Muscle layer of colon (tissue), 2 donors: ENCODE measurements at regions not wholly inside any gene's neighbourhood (a gene's known extent, or its start where the extent isn't known, plus 50 kb on each side); places are given as distances from the start of the nearest gene placed in this dataset.

ENCODE experiments used
- H3K27ac ChIP-seq: one replicate; pipeline ENCODE4 v1.7.0; 2013; ENCODE audit warnings: low read depth, mild to moderate bottlenecking, low read length, moderate library complexity
- H3K27me3 ChIP-seq, 2 donors: one replicate each; pipeline ENCODE4 v1.7.0; 2013; ENCODE audit warnings: low read length in 2 of 2, mild to moderate bottlenecking in 2 of 2; ENCODE audit not compliant: insufficient read depth in 2 of 2, control insufficient read depth in 1 of 2
- H3K36me3 ChIP-seq: one replicate; pipeline ENCODE4 v1.7.0; 2013; ENCODE audit warnings: mild to moderate bottlenecking, low read length; ENCODE audit not compliant: insufficient read depth
- H3K4me1 ChIP-seq: one replicate; pipeline ENCODE4 v1.7.0; 2013; ENCODE audit warnings: mild to moderate bottlenecking, low read length; ENCODE audit not compliant: insufficient read depth
- H3K4me3 ChIP-seq, 2 donors: one replicate each; pipeline ENCODE4 v1.7.0; 2013; ENCODE audit warnings: low read length in 2 of 2, low read depth in 1 of 2, mild to moderate bottlenecking in 1 of 2, moderate library complexity in 1 of 2
- H3K9ac ChIP-seq: one replicate; pipeline ENCODE4 v1.7.0; 2013; ENCODE audit warnings: low read length
- H3K9me3 ChIP-seq: one replicate; pipeline ENCODE4 v1.7.0; 2013; ENCODE audit warnings: mild to moderate bottlenecking, low read length
- donor health status: abdominal sarcoma.
- donor health status: Adenocarcinoma of cecum.

DNA sequence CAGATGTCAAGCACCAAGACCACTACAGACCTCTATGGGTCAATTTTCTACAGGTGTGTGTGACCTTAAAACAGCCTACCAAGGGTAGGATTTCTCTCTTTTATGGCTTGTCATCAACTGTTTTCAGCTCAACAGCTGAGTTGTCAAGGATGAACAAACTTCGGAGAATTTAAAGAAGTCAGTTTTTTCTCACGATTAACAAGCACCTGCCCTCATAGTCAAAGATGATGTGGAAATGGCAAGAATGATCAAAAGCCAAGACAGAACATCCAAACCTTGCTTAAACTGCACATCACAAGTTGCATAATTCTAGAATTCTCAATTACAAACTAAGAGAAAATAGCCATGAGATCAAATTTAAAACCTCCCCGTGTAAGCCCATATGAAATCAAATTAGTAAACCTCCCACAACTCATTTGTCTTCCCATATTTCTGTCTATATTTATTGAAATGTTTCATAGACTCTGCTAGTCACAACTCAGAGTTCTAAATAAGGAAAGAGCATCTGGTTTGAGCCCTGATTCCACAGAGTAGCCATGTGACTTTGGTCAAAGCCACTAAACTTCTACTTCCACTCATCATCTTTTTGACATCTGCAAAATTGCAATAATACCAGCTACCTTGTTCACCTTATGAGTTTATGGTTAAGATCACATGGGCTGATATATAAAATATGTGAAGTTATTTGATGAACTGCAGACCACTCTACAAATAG is 521.5 kb upstream of the HTR2A start:
- no peak overlapping the region for H3K27ac ChIP-seq
- no peak overlapping the region for H3K9ac ChIP-seq
- no peaks in the 10 kb centered on the region for H3K27me3 ChIP-seq
- H3K9me3 ChIP-seq = no peaks in the 10 kb centered on the region
- no peaks in the 10 kb centered on the region for H3K36me3 ChIP-seq
- H3K4me1 ChIP-seq = no peaks in the 10 kb centered on the region
- H3K4me3 ChIP-seq = no peak overlapping the region

DNA sequence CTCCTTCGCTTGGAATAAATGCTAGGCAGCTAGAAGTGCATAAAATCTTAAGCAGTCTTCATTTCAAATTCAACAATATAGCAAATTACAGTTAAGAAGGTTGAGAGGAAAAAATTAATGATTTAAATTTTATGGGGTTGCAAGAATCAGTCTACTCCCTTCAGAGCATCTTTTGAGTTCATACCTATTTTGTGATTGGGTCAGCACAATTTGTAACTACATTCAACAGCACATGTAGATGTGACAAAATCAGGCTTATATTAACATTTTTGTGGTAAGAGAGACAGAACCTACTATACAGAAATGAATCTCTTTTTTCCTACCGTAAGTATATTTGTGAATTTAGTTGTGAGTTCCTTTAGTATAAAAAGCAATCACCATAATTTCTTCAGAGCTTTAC is 520.6 kb upstream of the HTR2A start:
- no peak overlapping the region for H3K9ac ChIP-seq
- no peaks in the 10 kb centered on the region for H3K27me3 ChIP-seq
- H3K9me3 ChIP-seq = no peaks in the 10 kb centered on the region
- no peak overlapping the region for H3K27ac ChIP-seq
- no peaks in the 10 kb centered on the region for H3K36me3 ChIP-seq
- no peaks in the 10 kb centered on the region for H3K4me1 ChIP-seq
- H3K4me3 ChIP-seq = no peak overlapping the region

DNA sequence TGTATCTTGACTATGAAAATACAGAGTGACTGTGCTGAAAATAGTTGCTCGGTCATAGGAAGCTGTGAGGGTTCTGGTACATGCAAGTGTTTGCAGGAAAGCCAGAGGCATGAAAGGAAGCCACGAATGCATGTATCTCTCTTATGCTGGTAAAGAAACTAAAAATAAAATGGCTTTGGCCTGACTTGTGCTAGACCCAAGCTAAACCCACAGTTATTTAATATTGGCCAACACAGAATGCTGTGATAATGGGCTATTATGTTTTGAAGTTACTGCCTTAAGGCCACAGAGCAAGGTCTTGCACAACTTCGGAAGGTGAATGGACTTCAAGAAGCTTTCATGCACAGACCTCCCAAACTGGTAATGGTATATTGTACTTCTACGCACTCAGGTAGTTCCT is 518.2 kb upstream of the HTR2A start:
- Histone ChIP-seq H3K27ac (no peak overlapping the region), H3K4me1 (no peaks in the 10 kb centered on the region), H3K9ac (no peak overlapping the region), H3K4me3 (no peak overlapping the region), H3K27me3 (no peaks in the 10 kb centered on the region), H3K36me3 (no peaks in the 10 kb centered on the region), H3K9me3 (no peaks in the 10 kb centered on the region)

DNA sequence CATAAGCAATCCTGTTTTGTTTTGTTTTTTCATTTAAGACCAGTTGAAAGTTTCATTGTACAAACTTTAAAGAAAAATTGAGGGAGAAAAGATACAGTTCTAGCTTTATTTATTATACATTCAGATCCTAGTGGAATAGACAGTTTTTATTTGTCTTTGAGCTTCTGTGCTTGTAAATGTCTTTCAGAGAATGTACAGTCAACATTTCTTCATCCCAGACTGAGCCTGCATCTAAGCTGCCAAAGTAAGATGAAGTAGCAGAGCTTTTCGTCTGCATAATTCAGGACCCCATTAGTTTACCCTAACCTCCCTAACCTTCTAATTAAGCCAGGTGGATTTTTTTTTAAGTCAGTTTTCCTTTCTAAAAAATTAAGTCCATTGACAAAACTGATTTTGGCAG is 516.7 kb upstream of the HTR2A start:
- Histone ChIP-seq H3K27ac (no peak overlapping the region), H3K4me1 (no peaks in the 10 kb centered on the region), H3K9me3 (no peaks in the 10 kb centered on the region), H3K36me3 (no peaks in the 10 kb centered on the region), H3K27me3 (no peaks in the 10 kb centered on the region), H3K4me3 (no peak overlapping the region), H3K9ac (no peak overlapping the region)

DNA sequence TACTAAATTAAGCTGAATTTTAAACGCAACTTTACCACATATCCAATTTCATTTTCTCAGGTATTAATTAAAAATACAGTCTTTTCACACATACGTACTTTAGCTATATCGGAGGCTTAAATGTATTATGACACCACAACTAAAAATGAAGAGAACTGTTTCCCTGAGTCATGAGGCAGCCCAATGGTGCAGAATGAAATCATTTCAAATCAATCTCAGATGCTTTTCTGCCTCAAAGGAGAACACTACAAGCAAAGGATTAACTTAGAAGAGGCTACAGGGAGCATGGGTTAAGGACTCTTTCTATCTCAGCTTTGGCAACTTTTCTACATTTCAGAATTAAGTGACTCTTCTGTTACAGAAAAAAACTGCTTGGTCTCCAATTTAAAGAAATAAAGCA is 516.3 kb upstream of the HTR2A start:
- Histone ChIP-seq H3K4me1 (no peaks in the 10 kb centered on the region), H3K36me3 (no peaks in the 10 kb centered on the region), H3K4me3 (no peak overlapping the region), H3K9ac (no peak overlapping the region), H3K27me3 (no peaks in the 10 kb centered on the region), H3K9me3 (no peaks in the 10 kb centered on the region), H3K27ac (no peak overlapping the region)

DNA sequence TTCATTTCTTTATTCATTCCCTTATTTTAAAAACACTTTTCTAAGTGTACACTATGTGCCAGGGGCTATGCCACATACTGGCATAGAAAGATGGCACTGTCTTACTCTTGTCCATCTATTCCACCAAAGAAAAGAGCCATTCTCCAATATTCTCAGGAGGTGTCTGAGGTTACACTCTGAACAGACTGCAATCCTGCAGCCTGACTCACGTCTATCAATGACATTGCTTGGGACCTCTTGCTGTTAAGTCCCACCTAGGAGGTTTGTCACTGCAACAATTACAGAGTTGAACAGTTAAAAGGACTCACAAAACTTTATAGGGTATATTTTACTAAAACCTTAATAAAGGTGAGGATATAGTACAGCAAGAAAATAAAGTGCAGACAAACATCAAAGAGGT is 512.9 kb upstream of the HTR2A start:
- Histone ChIP-seq H3K9me3 (no peaks in the 10 kb centered on the region), H3K9ac (no peak overlapping the region), H3K4me3 (no peak overlapping the region), H3K4me1 (no peaks in the 10 kb centered on the region), H3K27me3 (no peaks in the 10 kb centered on the region), H3K36me3 (no peaks in the 10 kb centered on the region), H3K27ac (no peak overlapping the region)

DNA sequence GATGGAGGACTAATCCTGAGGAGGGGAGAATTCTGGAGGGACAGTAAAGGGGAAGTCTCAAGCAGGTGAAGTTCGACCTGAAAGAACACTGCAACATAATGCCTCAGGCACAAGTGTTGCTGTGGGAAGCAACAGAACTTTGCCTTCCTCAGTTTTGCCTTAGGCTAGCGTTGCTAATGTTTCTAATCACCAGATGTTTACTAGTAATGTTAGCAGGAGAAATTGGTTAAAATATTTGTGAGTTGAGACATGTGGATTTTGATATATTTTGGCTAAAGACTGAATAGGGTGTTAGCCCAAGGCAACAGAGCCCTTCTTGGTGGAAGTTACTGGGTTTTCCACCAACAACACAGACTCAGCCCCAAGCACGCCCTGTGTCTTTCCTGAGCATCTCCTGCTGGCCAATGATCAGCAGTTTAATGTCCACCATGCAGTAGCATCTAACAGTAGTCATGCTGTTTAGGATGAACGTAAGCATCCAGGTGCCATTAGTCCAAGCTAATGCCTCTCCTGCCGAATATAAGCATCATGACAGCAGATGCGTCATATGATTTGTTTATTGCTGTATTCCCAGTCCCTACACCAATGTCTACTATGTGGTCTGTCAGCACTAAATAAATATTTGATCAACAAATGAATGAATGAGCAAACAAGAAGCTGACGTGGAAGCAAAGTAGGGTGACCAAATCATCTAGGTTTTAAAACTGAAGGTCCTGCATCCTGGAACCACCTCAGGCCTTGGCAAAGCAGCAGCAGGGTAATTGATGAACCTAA is 511.9 kb upstream of the HTR2A start:
- H3K9me3 ChIP-seq = no peaks in the 10 kb centered on the region
- no peak overlapping the region for H3K27ac ChIP-seq
- no peaks in the 10 kb centered on the region for H3K4me1 ChIP-seq
- no peak overlapping the region for H3K4me3 ChIP-seq
- H3K27me3 ChIP-seq = no peaks in the 10 kb centered on the region
- H3K9ac ChIP-seq = no peak overlapping the region
- H3K36me3 ChIP-seq = no peaks in the 10 kb centered on the region

DNA sequence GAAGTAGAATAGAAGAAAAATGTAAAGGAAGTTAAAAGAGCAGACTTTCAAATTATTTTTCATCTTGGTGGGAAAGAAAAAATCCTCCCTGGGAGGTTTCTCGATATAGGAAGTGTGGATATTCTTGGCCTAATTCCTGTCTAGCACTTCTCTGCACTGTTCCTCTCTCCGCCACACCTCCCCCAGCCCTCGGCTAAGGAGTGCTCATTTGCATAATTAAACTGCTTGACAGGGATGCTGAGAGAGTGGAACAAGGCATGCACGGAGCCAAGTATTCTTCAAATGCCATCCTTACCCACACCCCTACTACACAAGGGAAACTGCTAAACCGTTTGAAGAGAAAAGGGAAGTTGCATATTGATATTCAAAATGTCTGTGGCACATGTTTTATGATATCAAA is 511.0 kb upstream of the HTR2A start:
- Histone ChIP-seq H3K27ac (no peak overlapping the region), H3K9ac (no peak overlapping the region), H3K4me3 (no peak overlapping the region), H3K9me3 (no peaks in the 10 kb centered on the region), H3K36me3 (no peaks in the 10 kb centered on the region), H3K4me1 (no peaks in the 10 kb centered on the region), H3K27me3 (no peaks in the 10 kb centered on the region)

DNA sequence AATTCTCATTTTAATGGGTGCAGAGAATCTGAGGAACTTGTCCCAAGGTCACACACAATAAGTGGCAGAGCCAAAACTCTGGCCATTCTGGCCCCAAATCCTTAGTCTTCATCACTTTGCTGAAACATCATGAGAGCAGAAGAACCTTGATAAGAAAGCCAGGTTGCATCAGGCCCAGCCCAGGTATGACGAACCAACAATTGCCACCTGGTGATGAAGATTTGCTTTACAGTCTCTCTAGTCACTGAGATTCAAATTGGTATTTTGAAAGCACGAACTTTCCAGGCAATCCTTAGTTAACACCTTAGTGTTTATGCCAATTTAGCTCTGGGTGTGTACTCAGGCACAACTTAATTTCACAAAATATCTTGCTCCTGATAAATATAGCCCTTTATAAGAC is 502.7 kb upstream of the HTR2A start:
- Histone ChIP-seq H3K27ac (no peak overlapping the region), H3K9me3 (no peaks in the 10 kb centered on the region), H3K9ac (no peak overlapping the region), H3K36me3 (no peaks in the 10 kb centered on the region), H3K27me3 (no peaks in the 10 kb centered on the region), H3K4me3 (no peak overlapping the region), H3K4me1 (no peaks in the 10 kb centered on the region)

DNA sequence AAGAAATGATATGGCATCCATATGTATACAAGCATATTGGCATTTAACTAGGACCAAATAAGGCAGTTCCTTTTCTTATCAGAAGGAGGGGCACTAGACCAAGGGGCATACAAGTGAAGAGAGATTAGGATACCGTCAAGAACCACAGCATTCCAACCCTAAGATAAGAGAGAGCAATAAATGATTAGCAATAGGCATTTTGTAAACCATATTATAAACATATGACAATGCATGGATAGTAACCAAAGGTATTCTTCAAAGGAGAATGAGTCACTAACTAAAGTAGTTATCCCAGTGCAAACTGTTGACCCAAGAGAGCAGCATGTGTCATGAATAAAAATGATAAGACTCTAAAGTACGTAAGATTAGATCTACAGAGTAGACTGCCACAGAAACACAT is 500.9 kb upstream of the HTR2A start:
- no peaks in the 10 kb centered on the region for H3K4me1 ChIP-seq
- H3K27me3 ChIP-seq = no peaks in the 10 kb centered on the region
- no peaks in the 10 kb centered on the region for H3K36me3 ChIP-seq
- H3K9ac ChIP-seq = no peak overlapping the region
- H3K27ac ChIP-seq = no peak overlapping the region
- H3K4me3 ChIP-seq = no peak overlapping the region
- H3K9me3 ChIP-seq = no peaks in the 10 kb centered on the region

DNA sequence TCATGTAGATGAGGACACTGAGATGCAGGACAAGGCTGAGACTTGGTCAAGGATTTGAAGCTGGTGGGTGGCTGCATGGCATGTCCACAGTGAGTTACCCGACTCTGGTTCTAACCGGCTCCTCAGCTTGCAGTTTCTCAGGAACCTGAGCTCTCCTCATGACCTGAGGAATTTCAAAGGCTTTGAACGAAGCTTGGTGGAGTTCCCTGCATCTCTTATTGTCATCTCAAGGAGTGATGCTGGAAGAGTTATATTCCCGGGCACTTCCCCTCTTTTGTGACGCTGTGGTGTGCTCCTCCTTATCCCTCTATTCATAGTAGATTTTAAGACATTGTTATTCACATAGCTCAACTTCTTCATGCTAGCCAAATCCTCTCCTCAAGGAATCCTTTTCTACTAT is 500.1 kb upstream of the HTR2A start:
- Histone ChIP-seq H3K4me1 (no peaks in the 10 kb centered on the region), H3K36me3 (no peaks in the 10 kb centered on the region), H3K9me3 (no peaks in the 10 kb centered on the region), H3K4me3 (no peak overlapping the region), H3K27ac (no peak overlapping the region), H3K9ac (no peak overlapping the region), H3K27me3 (no peaks in the 10 kb centered on the region)

DNA sequence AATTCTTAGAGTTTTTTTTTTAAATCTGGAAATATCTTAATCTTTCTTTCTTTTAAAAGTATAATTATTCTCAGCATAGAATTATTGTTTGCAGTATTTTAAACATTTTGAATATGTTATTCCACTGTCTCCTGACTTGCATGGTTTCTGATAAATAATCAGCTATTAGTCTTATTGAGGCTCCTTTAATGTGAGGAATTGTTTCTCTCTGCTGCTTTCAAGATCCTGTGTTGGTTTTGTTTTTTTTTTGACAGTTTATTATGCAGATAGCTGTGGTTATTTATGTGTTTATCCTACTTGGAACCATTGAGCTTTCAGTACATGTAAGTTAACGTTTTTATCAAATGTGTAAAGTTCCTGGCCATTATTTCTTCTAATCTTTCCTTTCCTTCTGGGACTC is 477.9 kb upstream of the HTR2A start:
- no peaks in the 10 kb centered on the region for H3K36me3 ChIP-seq
- no peaks in the 10 kb centered on the region for H3K4me1 ChIP-seq
- H3K4me3 ChIP-seq = no peak overlapping the region
- H3K27ac ChIP-seq = no peak overlapping the region
- H3K9me3 ChIP-seq = no peaks in the 10 kb centered on the region
- no peak overlapping the region for H3K9ac ChIP-seq
- H3K27me3 ChIP-seq = no peaks in the 10 kb centered on the region
